COR-L47 (cell line): ENCODE measurements at regions not wholly inside any gene's neighbourhood (a gene's known extent, or its start where the extent isn't known, plus 50 kb on each side); places are given as distances from the start of the nearest gene placed in this dataset.
"Not testable (repeated sequence)": the region's sequence is repeated elsewhere in the genome, so short reads cannot be mapped to it uniquely, and the experiment has no call there.

ENCODE experiments used
- DNase-seq: peaks from one replicate; lab custom pipeline; 2025; lab: John Stamatoyannopoulos, UW

DNA sequence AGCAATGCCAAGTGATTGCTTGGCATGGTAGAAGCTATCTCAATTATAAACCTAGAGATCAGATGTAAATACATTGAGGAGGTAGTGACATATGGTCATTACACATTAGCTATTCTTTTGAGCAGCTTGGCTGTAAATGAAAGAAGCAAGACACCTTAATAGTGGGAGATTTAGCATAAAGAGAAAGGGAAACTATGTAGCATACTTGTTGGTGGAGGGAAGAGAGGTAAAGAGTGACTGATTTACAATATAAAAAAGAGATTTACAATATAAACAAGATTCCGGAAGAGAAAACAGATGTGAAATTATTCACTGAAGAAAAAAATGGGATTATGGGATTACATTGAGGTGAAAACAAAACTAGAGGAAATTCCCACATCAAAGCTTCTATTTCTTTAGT, 2009.6 kb downstream of the OLFM4 start:
- DNase-seq = no peak

DNA sequence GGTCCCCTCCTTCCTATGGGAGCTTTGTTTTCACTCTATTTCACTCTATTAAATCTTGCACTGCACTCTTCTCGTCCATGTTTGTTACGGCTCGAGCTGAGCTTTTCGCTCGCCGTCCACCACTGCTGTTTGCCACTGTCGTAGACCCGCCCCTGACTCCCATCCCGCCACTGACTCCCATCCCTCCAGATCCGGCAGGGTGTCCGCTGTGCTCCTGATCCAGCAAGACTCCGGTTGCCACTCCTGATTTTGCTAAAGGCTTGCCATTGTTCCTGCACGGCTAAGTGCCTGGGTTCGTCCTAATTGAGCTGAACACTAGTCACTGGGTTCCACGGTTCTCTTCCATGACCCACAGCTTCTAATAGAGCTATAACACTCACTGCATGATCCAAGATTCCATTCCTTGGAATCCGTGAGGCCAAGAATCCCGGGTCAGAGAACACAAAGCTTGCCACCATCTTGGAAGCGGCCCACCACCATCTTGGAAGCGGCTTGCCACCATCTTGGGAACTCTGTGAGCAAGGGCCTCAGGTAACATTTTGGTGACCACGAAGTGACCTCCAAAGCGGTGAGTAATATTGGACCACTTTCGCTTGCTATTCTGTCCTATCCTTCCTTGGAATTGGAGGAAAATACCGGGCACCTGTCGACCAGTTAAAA, 2025.4 kb downstream of the OLFM4 start:
- not testable (repeated sequence) for DNase-seq

DNA sequence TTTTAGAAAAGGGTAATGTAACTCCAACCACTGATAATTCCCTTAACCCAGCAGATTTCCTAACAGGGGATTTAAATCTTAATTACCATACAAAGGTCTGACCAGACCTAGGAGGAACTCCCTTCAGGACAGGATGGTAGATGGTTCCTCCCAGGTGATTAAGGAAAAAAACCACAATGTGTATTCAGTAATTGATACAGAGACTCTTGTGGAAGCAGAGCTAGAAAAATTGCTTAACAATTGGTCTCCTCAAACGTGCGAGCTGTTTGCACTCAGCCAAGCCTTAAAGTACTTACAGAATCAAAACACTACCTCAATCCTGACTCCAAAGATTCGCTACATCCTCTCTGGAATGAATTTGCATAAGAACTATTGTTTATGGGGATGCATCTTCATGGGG, 2027.1 kb downstream of the OLFM4 start:
- not testable (repeated sequence) for DNase-seq

DNA sequence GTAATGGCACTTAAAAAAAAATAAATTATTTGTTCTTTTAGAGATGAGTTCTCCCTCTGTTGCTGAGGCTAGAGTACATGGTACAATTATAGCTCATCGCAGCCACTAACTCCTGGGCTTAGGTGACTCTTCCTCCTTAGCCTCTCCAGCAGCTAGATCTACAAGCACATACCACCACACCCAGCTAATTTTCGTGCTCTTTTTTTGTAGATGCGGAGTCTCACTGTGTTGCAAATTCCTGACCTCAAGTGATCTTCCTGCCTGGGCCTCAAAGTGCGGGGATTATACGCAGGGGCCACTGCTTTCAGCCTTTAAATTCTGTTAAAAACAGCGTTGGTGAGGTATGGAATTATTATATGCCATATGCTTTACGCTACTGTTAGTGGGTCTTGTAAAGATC, 2034.0 kb downstream of the OLFM4 start:
- DNase-seq = no peak

DNA sequence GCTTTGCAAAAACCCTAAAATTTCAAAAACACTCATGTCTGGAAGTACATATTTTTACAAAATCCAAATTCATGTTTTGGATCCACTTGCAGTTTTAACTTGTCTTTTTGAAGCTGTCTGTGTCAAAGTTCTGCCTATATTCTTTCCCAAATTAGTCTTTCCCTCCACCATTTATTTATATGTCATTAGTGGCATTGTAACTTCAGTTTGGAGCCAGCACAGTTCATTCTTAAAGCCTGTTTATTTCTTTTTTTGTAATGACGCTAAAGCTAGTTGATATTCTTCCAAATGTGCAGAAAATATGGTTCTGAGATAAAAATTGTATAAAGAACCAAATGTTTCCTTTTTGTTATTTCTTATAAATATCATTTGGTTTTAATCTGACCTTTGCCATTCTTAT, 2039.3 kb downstream of the OLFM4 start:
- DNase-seq = no peak

DNA sequence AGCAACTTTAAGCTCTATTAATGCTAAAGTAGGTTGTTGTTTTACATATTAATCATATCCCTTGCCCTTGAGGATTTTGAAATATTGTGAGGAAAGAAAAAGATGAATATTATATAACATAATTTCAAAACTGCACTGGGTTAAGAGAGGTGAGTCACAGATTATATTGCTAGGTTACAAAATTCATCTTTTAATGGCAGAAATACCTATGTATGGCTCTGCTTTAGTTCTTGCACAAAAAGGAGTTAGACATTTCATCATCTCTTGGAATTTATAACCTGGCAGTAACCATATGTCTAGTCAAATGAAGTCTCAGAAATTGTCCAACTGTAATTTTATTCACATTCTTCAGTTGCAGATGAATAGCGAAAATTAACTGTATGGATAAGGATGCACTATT, 2041.1 kb downstream of the OLFM4 start:
- DNase-seq = no peak

DNA sequence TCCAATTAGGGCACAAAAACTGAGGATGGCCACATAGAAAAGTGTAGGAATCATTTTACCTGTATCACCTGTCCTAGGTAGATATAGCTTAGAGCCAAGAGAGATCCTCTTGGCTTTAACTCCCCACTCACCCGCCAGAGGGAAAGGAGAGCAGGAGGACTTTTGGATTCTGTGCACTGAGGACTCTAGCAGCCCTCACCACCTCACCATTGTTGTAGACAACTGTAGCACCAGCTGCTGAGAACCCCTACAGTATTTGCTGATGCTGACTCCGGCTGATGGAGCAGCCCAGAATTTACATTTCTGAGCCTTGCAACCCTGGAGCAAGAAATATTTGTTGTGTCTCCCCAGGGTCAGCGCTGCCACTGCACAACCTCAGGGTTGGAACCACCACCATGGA, 2044.4 kb downstream of the OLFM4 start:
- DNase-seq = no peak

DNA sequence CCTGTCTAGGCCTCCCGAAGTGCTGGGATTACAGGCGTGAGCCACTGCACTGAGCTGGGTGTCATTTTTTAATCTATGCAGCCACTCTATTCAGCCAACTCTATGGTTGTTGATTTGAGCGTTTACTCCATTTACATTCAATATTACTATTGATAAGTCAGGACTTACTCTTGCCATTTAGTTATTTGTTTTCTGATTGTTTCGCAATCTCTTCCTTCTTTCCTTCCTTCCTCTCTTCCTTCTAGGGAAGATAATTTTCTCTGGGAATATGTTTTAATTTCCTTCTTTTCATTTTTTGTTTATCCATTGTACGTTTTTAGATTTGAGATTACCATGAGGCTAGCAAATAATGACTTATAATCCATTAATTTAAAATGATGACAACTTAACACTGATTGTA, 2056.0 kb downstream of the OLFM4 start:
- DNase-seq = no peak

DNA sequence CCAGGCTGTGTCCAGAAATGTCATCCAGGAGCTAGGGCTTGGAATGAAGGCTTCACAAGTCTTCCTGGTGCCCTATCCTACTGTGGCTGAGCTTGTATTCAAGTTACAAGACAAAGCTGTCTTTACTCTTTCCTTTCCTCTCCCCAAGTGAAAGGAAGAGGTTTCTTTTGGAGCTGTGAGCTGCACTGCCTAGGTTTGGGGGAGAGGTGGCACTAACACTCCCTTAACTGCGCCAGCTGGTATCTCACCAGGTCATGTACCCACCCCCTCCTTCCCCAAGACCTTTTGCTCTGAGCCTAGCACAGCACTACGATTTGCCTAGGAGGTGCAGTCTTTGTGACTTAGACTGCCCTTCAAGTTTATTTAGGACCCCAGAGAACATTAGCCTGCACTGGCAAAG, 2053.6 kb upstream of the PRR20A start:
- no peak for DNase-seq

DNA sequence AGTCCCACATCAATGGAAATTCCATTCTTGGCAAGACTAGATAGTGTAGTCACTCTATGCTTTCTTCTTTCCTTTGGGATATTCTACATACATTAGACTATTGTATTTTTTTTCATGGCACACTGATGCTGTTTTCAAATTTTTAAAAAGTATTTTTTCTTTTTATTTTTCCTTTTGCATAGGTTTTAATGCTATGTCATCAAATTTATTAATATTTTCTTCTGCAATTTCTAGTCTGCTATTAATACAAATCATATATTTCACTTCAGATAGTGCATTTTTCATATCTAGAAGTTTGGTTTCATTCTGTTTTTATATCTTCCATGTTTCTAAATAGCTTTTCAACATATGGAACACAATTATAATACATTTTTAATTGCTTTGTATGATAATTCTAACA, 2050.1 kb upstream of the PRR20A start:
- DNase-seq = no peak

DNA sequence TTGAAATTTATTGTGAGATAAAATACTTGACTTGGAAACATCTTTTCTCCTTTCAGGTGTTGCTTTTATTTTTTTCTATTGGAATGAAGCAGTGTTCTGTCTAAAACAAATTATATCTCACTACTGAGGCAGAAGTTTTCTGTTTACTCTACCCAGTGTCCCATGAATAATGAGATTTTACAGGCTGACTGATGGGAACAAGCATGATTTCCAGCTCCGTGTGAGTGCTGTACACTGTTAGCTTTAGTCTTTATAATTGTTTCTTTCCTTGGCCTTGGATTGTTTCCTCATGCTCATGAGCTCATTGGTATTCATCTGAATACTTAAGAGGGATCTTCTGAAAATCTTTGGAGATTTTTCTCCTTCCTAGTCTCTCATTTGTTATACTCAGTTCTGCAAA, 2049.5 kb upstream of the PRR20A start:
- no peak for DNase-seq

DNA sequence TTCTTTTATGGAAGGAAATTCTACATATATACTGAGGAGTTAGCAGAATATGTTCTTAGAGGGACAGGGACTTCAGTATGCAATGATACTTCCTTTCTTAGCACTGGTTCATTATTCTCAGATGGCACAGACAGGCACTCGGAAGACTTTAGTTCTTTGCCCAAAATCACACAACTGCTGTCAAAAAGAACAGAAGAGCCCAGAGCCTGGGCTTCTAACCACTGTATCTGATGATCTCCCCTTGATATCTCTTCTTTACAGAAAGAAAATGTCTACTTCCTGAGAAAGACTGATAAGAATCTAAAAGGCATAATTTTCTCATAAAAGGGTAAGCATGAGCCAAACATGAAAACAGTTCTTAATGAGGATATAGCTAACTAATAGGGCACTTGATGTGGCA, 2034.2 kb upstream of the PRR20A start:
- no peak for DNase-seq

DNA sequence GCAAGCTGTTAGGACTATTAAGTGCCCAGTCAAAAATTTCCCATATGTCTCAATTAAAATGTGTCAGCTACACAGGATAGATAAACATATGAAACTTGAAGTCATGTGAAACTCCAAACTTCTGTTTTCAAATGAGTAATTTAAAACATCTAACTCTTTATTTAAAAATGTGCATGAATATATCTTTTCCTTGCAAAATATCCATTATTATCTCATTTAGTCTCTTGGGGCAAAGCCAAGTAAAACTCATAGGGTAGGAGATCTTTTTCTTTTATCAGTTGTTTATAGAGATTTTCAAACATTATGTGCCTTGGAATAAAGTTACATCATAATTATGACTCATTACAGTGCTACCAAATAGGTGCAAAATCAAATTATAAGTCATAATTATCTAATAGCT, 2020.1 kb upstream of the PRR20A start:
- DNase-seq = no peak

DNA sequence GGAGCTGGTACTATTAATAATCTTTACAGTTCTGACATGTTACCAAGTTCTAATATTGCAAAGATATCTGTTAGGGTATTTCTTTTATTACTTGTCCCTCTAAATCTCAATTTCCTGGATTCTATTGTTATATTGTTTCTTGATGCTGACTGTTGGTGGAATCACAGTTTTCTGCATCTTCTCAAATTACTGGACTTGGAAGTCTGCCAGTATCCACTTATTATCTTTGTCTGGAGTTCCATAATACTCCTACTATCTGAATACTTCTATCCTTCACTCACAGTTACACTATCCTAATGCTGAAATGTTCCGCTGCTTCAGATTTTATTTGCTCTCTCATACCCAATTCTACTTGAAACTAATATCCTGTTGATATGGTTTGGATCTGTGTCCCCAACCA, 1985.7 kb upstream of the PRR20A start:
- peak; percentile 60 for DNase-seq

DNA sequence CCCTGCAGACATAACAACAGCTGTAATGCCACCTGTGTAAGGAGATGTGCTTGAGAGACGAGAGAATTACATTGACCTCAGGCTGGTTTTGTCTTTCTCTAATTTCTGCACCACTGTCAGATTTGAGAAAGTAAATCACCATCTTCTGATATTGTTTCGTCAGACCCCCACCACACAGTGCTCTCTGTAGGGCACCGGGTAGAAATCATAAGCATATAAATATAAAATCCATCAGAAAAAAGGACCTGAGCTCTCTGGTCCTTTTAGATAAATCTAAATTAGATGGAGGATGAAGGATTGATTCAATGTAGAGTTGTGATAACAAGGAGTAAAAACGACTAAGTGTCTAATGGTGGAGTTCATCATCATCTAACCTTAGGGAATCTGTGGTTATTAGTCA, 1981.0 kb upstream of the PRR20A start:
- DNase-seq = no peak

DNA sequence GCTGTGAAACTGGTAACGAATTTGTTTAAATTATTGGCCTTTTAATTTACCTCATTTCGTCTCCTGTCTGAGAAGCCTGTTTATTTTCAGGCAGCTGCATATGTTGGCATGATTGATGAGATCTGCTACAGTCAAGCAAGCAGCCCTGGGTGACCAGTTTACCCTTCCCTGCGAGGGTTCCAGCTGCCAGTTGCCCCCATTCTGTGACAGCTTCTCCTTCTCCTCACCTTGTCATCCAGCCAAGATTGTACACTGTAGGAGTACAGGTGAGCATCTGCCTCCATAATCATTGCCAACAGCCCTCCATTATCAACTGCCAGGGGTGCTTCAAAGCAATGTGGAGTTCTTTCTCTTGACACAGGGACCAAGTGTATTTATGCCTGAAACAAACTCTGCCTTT, 1979.9 kb upstream of the PRR20A start:
- peak; percentile 97 for DNase-seq

DNA sequence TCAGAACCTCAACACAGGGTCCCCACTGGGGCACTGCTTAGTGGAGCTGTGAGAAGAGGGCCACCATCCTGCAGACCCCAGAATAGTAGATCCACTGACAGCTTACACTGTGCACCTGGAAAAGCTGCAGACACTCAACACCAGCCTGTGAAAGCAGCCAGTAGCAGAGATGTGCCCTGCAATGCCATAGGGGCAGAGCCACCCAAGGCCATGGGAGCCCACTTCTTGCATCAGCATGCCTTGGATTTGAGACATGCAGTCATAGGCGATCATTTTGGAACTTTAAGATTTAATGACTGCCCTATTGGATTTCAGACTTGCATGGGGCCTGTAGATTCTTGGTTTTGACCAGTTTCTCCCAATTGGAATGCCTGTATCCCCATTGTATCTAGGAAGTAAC, 1962.1 kb upstream of the PRR20A start:
- DNase-seq = not testable (repeated sequence)

DNA sequence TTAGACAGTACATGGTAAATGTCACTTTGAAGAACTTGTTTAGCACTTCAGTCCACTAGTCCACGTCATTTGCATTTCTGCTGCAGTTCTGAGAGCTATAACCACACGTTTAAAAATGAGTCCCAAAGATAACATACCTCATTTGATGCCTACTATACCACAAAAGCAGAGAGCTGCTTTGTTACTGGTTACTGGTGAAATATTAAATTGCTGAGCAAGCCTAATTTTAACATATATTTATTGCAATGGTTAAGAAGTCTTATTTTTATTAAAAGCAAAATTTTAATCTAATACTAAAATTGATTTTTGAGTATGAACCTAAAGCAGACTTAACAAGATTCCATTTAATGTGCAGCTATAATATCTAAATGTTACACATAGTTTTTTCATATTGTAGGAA, 1949.7 kb upstream of the PRR20A start:
- no peak for DNase-seq

DNA sequence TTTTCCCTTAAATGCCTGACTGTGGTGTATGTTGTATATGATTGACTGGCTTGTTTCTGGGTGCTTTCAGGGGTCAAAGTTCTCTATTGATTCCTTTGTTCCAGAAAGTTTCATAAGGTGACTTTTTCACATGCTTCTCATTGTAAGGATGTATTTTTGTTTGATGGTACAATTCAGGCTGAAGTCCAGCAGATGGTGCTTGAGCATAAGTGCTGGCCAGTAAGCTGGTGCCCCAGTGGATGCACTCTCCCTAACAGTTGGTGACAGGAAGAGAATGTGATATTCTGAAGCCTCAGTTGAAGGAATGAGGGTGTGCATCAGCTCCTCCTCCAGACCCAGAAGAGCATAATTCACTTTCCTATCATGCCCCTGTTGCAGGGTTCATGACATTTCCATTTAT, 1941.6 kb upstream of the PRR20A start:
- peak; percentile 13 for DNase-seq

DNA sequence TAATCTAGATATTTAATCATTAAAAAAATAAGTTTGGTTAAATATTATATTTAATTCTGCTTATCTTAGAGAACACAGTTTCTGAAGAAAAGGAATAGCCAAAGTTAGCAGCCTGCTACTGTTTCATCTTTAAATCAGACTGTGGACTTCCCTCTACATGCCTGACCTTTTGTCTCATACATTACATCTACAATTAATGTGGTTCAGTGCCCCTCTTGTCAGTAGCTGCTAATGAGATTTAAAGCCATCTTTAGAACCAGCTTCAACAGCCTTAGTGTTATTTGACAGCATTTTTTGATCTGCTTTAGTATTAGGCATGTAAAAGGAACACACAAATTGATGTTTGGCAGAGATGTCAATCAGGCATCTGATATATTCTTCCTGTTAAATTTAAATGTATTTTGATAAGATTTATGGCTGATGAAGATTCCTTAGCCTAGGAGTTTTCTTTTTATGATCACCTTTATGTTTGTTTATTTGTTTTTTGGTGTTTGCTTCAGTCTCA, 1925.8 kb upstream of the PRR20A start:
- DNase-seq = no peak

DNA sequence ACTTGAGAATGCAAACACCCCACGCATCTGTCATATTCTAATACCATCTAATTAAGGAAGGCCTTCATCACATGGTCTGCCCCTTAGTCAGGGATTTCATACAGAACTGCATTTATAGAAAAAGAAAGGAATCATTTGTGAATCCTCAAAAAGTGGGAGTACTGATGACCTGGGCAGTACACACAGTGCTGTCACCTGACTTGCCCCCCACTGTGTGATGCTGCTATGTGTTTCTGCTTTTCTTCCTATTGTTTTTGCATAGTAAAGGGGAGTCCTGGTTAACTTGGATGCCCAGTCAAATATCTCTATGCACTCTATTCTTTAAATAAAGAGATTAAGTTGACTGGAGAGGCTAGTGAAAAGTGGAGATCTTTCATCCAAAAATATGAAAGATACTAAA, 1921.2 kb upstream of the PRR20A start:
- no peak for DNase-seq

DNA sequence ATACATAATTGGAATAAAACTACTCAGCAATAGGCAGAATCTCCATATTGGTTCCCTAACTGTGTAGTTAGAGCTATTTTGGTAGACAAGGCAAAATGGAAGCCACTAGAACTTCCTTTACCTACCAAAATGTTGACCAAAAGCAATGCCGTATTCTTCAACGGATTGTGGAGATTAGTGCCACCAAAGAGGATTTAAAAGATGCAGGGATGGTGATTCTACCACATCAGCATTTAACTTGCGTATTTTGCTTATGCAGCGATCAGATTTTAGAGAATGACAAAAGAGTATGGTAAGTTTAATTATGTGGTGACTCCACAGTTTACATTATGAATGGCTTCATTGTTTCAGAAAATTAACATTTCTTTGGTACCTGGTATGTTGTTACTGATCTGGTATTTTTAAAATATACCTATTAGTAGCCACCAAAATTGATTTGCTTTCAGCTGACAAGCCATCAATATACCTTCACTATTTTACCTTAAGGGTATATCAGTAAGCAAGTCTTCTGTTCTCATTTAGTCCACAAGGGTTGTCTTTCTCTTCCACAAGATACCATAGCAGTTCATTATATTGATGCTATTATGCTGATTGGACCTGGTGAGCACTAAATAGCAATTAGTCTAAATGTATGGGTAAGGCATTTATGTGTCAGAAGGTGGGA, 1910.7 kb upstream of the PRR20A start:
- no peak for DNase-seq

DNA sequence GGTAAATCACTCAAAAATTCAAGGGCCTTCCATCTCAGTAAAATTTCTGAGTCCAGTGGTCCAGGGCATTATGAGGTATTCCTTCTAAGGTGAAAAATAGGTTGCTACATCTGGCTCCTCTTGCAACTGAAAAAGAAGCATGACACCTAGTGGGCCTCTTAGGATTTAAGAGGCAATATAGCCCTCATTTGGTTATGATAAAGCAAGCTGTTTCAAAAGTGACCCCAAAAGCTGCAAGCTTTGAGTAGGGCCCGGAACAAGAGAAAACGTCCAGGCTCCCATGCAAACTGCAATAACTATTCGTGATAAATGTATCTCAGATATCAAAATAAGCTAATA, 1910.2 kb upstream of the PRR20A start:
- DNase-seq = no peak

DNA sequence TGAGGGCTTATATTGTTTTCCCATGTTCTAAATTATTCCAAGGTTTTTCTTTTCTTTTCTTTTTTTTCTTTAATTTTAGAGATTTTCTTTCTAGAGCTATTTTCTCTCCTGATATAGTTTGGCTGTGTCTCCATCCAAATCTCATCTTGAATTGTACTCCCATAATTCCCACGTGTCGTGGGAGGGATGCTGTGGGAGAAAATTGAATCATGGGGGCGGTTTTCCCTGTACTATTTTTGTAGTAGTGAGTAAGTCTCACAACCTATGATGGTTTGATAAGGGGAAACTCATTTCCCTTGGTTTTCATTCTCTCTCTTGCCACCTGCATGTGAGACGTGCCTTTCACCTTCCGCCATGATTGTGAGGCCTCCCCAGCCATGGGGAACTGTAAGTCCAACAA, 1906.4 kb upstream of the PRR20A start:
- no peak for DNase-seq
